ENCODE measurements at regions not wholly inside any gene's neighbourhood (a gene's known extent, or its start where the extent isn't known, plus 50 kb on each side); places are given as distances from the start of the nearest gene placed in this dataset.

GRCh38 chr7:18416988-18417387 is 78.6 kb upstream of the HDAC9 start:
- TF ChIP-seq POLR2A (IDR thresholded peaks at IDR 0.05): no peak
- TF ChIP-seq, protein P1, sequence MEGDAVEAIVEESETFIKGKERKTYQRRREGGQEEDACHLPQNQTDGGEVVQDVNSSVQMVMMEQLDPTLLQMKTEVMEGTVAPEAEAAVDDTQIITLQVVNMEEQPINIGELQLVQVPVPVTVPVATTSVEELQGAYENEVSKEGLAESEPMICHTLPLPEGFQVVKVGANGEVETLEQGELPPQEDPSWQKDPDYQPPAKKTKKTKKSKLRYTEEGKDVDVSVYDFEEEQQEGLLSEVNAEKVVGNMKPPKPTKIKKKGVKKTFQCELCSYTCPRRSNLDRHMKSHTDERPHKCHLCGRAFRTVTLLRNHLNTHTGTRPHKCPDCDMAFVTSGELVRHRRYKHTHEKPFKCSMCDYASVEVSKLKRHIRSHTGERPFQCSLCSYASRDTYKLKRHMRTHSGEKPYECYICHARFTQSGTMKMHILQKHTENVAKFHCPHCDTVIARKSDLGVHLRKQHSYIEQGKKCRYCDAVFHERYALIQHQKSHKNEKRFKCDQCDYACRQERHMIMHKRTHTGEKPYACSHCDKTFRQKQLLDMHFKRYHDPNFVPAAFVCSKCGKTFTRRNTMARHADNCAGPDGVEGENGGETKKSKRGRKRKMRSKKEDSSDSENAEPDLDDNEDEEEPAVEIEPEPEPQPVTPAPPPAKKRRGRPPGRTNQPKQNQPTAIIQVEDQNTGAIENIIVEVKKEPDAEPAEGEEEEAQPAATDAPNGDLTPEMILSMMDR (IDR thresholded peaks at IDR 0.05): no peak
